ENCODE measurements at regions not wholly inside any gene's neighbourhood (a gene's known extent, or its start where the extent isn't known, plus 50 kb on each side); places are given as distances from the start of the nearest gene placed in this dataset.

DNA sequence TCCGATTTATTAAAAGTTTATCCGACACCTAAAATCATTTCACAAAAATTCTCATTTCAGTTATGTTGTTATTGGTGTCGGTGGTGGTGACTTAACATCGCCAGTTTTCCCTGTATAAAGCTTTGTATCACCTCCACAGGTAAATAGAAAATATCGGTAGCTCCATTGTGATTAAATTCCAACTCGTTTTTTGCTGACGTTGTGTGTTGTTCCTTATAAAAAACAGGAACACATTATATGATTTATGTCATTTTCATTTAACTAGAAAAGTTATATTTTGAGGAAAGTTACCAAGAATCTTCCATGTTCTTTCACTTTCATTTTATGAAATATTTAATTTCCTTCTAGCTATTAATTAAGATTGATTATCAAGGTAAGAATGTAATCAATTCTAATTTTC is 635.9 kb downstream of the CDH18 start:
- TF ChIP-seq ZFP30 (CRISPR knock-in tag; IDR thresholded peaks at IDR 0.05) (no peak), OSR1 (CRISPR knock-in tag; IDR thresholded peaks at IDR 0.05) (no peak), ARNTL (CRISPR knock-in tag; IDR thresholded peaks at IDR 0.05; ENCODE audit: borderline replicate concordance, low read depth) (no peak), BACH2 (CRISPR knock-in tag; IDR thresholded peaks at IDR 0.05; ENCODE audit: borderline replicate concordance) (no peak), ZFP3 (CRISPR knock-in tag; IDR thresholded peaks at IDR 0.05) (no peak), ESRRG (CRISPR knock-in tag; IDR thresholded peaks at IDR 0.05) (no peak), ISL1 (CRISPR knock-in tag; IDR thresholded peaks at IDR 0.05) (no peak), GLIS3 (CRISPR knock-in tag; IDR thresholded peaks at IDR 0.05) (no peak), RARB (CRISPR knock-in tag; IDR thresholded peaks at IDR 0.05) (no peak), ZC3H10 (CRISPR knock-in tag; IDR thresholded peaks at IDR 0.05) (no peak), ZNF8 (CRISPR knock-in tag; IDR thresholded peaks at IDR 0.05) (no peak), TSHZ2 (CRISPR knock-in tag; IDR thresholded peaks at IDR 0.05) (no peak), ZNF70 (CRISPR knock-in tag; IDR thresholded peaks at IDR 0.05) (no peak)
- TF ChIP-seq, protein P1, sequence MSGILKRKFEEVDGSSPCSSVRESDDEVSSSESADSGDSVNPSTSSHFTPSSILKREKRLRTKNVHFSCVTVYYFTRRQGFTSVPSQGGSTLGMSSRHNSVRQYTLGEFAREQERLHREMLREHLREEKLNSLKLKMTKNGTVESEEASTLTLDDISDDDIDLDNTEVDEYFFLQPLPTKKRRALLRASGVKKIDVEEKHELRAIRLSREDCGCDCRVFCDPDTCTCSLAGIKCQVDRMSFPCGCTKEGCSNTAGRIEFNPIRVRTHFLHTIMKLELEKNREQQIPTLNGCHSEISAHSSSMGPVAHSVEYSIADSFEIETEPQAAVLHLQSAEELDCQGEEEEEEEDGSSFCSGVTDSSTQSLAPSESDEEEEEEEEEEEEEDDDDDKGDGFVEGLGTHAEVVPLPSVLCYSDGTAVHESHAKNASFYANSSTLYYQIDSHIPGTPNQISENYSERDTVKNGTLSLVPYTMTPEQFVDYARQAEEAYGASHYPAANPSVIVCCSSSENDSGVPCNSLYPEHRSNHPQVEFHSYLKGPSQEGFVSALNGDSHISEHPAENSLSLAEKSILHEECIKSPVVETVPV (CRISPR knock-in tag; IDR thresholded peaks at IDR 0.05) = no peak
